Adrenal gland (tissue), 9 donors: ENCODE measurements at regions not wholly inside any gene's neighbourhood (a gene's known extent, or its start where the extent isn't known, plus 50 kb on each side); places are given as distances from the start of the nearest gene placed in this dataset.

Experiments used
- DNase-seq, 7 donors: peaks; one replicate each; pipeline ENCODE4 v3.0.0-alpha.2; 2019 to 2020
- H3K27ac ChIP-seq, 5 donors: fragments of 200-600 bp; sonication (generic) in 4 of 5; 1 replicate in 3 of 5; 2 replicates in 2 of 5; pipeline versions ENCODE4 v1.5.1 to v1.8.0; 2016 to 2020; ENCODE audit warnings: mild to moderate bottlenecking in 1 of 5
- H3K27me3 ChIP-seq: fragments of 200-600 bp; 2 replicates; pipeline ENCODE4 v1.8.0; 2021
- H3K36me3 ChIP-seq, 2 donors: fragments of 200-600 bp; replicated peaks in 1 of 2; 1 replicate in 1 of 2; 2 replicates in 1 of 2; pipeline versions ENCODE4 v1.5.1 to v1.8.0; 2018 to 2022
- H3K4me1 ChIP-seq, 2 donors: fragments of 200-600 bp; replicated peaks in 1 of 2; 1 replicate in 1 of 2; 2 replicates in 1 of 2; pipeline versions ENCODE4 v1.5.1 to v1.8.0; 2018 to 2021
- H3K4me3 ChIP-seq, 4 donors: fragments of 200-600 bp; sonication (generic) in 3 of 4; one replicate each; pipeline ENCODE4 v1.5.1; 2016 to 2018
- H3K9me3 ChIP-seq, 3 donors: fragments of 200-600 bp; sonication (generic) in 1 of 3; replicated peaks in 1 of 3; 1 replicate in 2 of 3; 2 replicates in 1 of 3; pipeline versions ENCODE4 v1.5.1 to v1.8.0; 2016 to 2021
- POLR2A ChIP-seq, 2 donors: fragments of 450-650 bp; IDR thresholded peaks; one replicate each; pipeline ENCODE4 v1.6.1; 2017; ENCODE audit warnings: antibody characterized with exemption in 2 of 2, mild to moderate bottlenecking in 2 of 2, moderate library complexity in 1 of 2
- WGBS, 4 donors: extraction: QIAGEN DNeasy Blood & Tissue Kit in 2 of 4; methylation state at CpG; one replicate each; pipeline versions ENCODE4 v1.1.5 to v1.1.7; 2013 to 2017; 5-methylcytosine and 5-hydroxymethylcytosine counted together
- intact Hi-C, 2 donors: fragments of 100-400 bp; cut with DNase I; formaldehyde crosslinking; loops; one replicate each; pipeline versions ENCODE4 v1.14.1 to v1.15.0; 2022 to 2023
- TF ChIP-seq, protein P1 (sequence below), 6 experiments: fragments of 450-650 bp in 4 of 6; fragments of 200-600 bp in 2 of 6; sonication (generic) in 1 of 6; IDR thresholded peaks; 1 replicate in 5 of 6; 2 replicates in 1 of 6; pipeline versions ENCODE4 v1.5.1 to v1.8.0; 2016 to 2021; ENCODE audit warnings: antibody characterized with exemption in 6 of 6, mild to moderate bottlenecking in 2 of 6, moderate library complexity in 1 of 6
- donor health status: healthy with polysubstance abuse.
- donor health status: Bipolar disorder and iron deficiency.
- donor health status: DM: yes; HTN: yes; CAD: no.
- donor health status: DM: no; HTN: no; CAD: no.
- donor health status: DM: no; HTN: no; CAD: no.

DNA sequence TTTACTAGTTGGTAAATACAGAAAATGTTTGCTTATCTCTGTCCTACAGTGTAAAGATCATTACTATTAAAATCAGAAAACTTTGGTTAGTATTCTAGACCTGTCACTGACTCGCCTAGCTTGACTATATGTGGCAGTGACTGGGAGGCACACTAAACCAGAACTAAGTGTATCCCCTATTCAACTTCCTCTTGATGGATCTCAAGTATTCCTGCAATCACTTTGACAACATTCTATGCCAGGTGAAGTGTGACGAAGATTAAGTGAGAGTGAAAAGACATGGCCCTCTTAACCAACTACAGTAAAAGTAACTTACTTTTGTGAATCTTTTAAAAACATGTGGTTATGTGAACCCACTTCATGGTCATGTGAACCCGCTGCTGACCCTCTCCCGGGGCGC is 223.0 kb upstream of the ADAMTS5 start:
- 84 to 91% (median 90%) methylated on average over 5 of the region's 5 CpGs for WGBS, 4 donors
- Histone ChIP-seq H3K27me3 (no peaks in the 10 kb centered on the region), H3K4me1 (no peaks in the 10 kb centered on the region), H3K27ac (no peak overlapping the region), H3K36me3 (no peaks in the 10 kb centered on the region), H3K4me3 (no peak overlapping the region), H3K9me3 (peaks cover 0 to 3% (median 0%) of the 10 kb centered on the region in 3 donors)
- intact Hi-C loops: no loop called here
- no peak for DNase-seq
- TF ChIP-seq, protein P1, sequence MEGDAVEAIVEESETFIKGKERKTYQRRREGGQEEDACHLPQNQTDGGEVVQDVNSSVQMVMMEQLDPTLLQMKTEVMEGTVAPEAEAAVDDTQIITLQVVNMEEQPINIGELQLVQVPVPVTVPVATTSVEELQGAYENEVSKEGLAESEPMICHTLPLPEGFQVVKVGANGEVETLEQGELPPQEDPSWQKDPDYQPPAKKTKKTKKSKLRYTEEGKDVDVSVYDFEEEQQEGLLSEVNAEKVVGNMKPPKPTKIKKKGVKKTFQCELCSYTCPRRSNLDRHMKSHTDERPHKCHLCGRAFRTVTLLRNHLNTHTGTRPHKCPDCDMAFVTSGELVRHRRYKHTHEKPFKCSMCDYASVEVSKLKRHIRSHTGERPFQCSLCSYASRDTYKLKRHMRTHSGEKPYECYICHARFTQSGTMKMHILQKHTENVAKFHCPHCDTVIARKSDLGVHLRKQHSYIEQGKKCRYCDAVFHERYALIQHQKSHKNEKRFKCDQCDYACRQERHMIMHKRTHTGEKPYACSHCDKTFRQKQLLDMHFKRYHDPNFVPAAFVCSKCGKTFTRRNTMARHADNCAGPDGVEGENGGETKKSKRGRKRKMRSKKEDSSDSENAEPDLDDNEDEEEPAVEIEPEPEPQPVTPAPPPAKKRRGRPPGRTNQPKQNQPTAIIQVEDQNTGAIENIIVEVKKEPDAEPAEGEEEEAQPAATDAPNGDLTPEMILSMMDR (IDR thresholded peaks at IDR 0.05): no peak
- no peak for TF ChIP-seq POLR2A (IDR thresholded peaks at IDR 0.05)

DNA sequence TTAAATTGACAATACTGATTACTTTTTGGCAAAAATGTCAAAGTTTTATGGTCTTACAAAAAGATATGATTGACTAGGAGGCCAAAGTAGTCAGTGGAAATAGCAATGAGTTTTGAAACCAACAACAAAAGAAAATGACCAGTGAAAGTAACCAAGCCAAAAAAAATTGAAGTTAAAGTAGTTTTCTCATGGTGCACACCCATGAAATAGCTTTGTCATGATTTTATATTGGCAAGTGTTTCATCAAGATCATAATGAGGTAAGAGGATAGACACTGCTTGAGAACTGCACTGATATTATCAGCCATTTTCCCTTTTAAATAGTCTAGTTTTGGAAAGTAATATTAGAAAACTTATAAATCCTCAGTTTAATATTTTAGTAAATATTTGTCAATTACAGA is 206.2 kb upstream of the ADAMTS5 start:
- Histone ChIP-seq H3K9me3 (no peaks in the 10 kb centered on the region), H3K36me3 (no peaks in the 10 kb centered on the region), H3K4me1 (no peaks in the 10 kb centered on the region), H3K4me3 (no peak overlapping the region), H3K27me3 (no peaks in the 10 kb centered on the region), H3K27ac (no peak overlapping the region)
- TF ChIP-seq, protein P1 (IDR thresholded peaks at IDR 0.05): no peak
- no peak for TF ChIP-seq POLR2A (IDR thresholded peaks at IDR 0.05)
- intact Hi-C loops: no loop called here
- DNase-seq: no peak

DNA sequence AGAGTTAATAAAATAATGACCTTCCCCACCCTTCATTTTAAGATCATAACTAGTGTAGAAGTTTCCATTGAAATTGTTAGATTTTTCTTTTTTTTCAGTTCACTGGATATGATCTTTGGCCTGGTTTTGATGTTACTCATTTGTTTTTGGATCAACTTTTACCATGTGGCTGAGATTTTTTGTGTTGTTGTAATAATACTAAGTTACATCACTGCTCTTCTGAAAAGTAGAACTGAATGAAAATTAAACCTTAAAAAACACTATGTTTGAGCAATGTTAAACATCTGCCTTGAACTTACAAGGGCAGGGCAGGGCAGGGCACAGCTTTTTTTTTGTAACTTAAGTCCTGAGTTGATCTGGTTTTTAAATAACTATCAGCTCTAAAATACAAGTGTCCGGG is 204.8 kb upstream of the ADAMTS5 start:
- Histone ChIP-seq H3K4me1 (no peaks in the 10 kb centered on the region), H3K9me3 (no peaks in the 10 kb centered on the region), H3K4me3 (no peak overlapping the region), H3K27me3 (no peaks in the 10 kb centered on the region), H3K27ac (no peak overlapping the region), H3K36me3 (no peaks in the 10 kb centered on the region)
- TF ChIP-seq, protein P1 (IDR thresholded peaks at IDR 0.05): no peak
- no peak for TF ChIP-seq POLR2A (IDR thresholded peaks at IDR 0.05)
- no peak for DNase-seq
- WGBS, 4 donors: 63 to 72% (median 66%) methylated on average over 1 of the region's 1 CpG
- intact Hi-C loops: no loop called here

DNA sequence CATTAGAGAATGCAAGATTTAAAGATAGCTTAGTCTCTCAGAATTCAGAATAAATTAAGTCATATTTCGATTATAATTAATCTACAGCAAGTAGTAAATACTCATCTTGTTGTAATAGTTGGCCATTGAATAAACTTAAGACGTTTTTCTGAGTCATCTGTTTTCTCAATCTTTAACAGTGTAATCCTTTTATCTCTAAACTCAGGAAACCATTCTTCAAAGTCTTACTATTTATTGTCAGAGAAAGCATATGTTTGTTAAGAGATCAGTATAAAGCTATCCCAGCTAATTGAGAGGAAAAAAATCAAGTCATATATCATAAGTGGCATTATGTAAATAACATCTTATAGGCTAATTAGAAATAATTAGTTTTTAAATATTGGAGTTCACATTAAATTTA is 201.2 kb upstream of the ADAMTS5 start:
- Histone ChIP-seq H3K36me3 (no peaks in the 10 kb centered on the region), H3K27ac (no peak overlapping the region), H3K4me3 (no peak overlapping the region), H3K27me3 (no peaks in the 10 kb centered on the region), H3K9me3 (no peaks in the 10 kb centered on the region), H3K4me1 (no peaks in the 10 kb centered on the region)
- TF ChIP-seq POLR2A (IDR thresholded peaks at IDR 0.05): no peak
- TF ChIP-seq, protein P1 (IDR thresholded peaks at IDR 0.05): no peak
- intact Hi-C loops: no loop called here
- 28 to 38% (median 29%) methylated on average over 2 of the region's 2 CpGs for WGBS, 4 donors
- DNase-seq: no peak
